DOHH2 (cell line): ENCODE measurements at regions not wholly inside any gene's neighbourhood (a gene's known extent, or its start where the extent isn't known, plus 50 kb on each side); places are given as distances from the start of the nearest gene placed in this dataset.

Experiments used
- H3F3A ChIP-seq: fragments of 200-600 bp; sonication (generic), shearing (Covaris generic); 2 replicates; pipeline ENCODE4 v1.6.0; 2016; ENCODE audit warnings: antibody characterized with exemption, mild to moderate bottlenecking; ENCODE audit not compliant: control insufficient read depth, insufficient read depth
- H3K27ac ChIP-seq: fragments of 200-600 bp; sonication (generic); 2 replicates; pipeline ENCODE4 v1.5.1; 2014; ENCODE audit warnings: low read depth, mild to moderate bottlenecking, low read length, moderate library complexity
- H3K27me3 ChIP-seq: fragments of 200-600 bp; sonication (generic); 2 replicates; pipeline ENCODE4 v1.6.1; 2014; ENCODE audit warnings: mild to moderate bottlenecking, low read length, mixed read lengths; ENCODE audit not compliant: control insufficient read depth
- H3K36me3 ChIP-seq: fragments of 200-600 bp; sonication (generic); 2 replicates; pipeline ENCODE4 v1.6.1; 2014; ENCODE audit warnings: mild to moderate bottlenecking, low read length, moderate library complexity, mixed read lengths; ENCODE audit not compliant: control insufficient read depth
- H3K4me1 ChIP-seq: fragments of 200-600 bp; sonication (generic); 2 replicates; pipeline ENCODE4 v1.6.1; 2014; ENCODE audit warnings: mild to moderate bottlenecking, low read length, mixed read lengths; ENCODE audit not compliant: control insufficient read depth
- H3K4me2 ChIP-seq: fragments of 200-600 bp; sonication (generic); 2 replicates; pipeline ENCODE4 v1.6.0; 2014; ENCODE audit warnings: mild to moderate bottlenecking, low read length, moderate library complexity
- H3K4me3 ChIP-seq: fragments of 200-600 bp; sonication (generic); 2 replicates; pipeline ENCODE4 v1.5.1; 2014; ENCODE audit warnings: mild to moderate bottlenecking, low read length, mixed read lengths
- H3K79me2 ChIP-seq: fragments of 200-600 bp; sonication (generic); 2 replicates; pipeline ENCODE4 v1.6.1; 2014; ENCODE audit warnings: mild to moderate bottlenecking, low read length, mixed read lengths; ENCODE audit not compliant: control insufficient read depth
- H3K9me2 ChIP-seq: fragments of 200-600 bp; sonication (generic); replicated peaks from 2 replicates; pipeline ENCODE4 v1.6.1; 2014; ENCODE audit warnings: mild to moderate bottlenecking, low read length, mixed read lengths; ENCODE audit not compliant: control insufficient read depth
- H3K9me3 ChIP-seq: fragments of 200-600 bp; sonication (generic); 2 replicates; pipeline ENCODE4 v1.6.1; 2014; ENCODE audit warnings: antibody characterized with exemption, low read length, mixed read lengths; ENCODE audit not compliant: control insufficient read depth, insufficient read depth
- H4K20me1 ChIP-seq: fragments of 200-600 bp; sonication (generic); 2 replicates; pipeline ENCODE4 v1.6.0; 2014; ENCODE audit warnings: low read depth, mild to moderate bottlenecking, antibody characterized with exemption, low read length, moderate library complexity; ENCODE audit not compliant: control insufficient read depth, insufficient read depth
- EZH2phosphoT487 ChIP-seq: fragments of 200-600 bp; sonication (generic); IDR thresholded peaks from 2 replicates; pipeline ENCODE4 v1.6.1; 2017; ENCODE audit warnings: borderline replicate concordance, mild to moderate bottlenecking, antibody characterized with exemption, low read length, moderate library complexity, mixed read lengths
- TF ChIP-seq, protein P1 (sequence below): fragments of 200-600 bp; sonication (generic); IDR thresholded peaks from one replicate; pipeline ENCODE4 v1.5.1; 2014; ENCODE audit warnings: antibody characterized with exemption, mild to moderate bottlenecking, low read depth, low read length; ENCODE audit not compliant: poor library complexity, severe bottlenecking

DNA sequence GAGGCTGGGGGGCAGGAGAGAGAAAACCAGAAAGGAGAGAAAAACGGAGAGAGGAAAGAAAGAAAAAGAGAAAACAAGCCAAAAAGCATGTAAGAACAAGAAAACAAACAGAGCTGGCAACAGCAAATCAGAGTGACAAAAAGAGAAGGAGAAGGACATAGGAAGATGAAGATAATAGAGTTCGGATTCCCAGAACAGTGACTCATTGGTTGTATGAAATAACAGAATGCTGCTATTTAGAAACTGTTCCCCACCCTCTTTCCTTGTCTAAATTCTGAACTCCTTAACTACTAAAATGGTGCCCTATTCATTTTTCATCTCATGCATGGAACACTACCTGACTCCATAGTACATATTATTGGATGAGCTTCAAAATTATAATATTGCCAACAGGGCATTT, 317.4 kb downstream of the C11orf87 start:
- no peaks in the 10 kb centered on the region for H3F3A ChIP-seq
- no peaks in the 10 kb centered on the region for H3K9me3 ChIP-seq
- no peaks in the 10 kb centered on the region for H3K4me1 ChIP-seq
- no peaks in the 10 kb centered on the region for H3K9me2 ChIP-seq
- H3K36me3 ChIP-seq = no peaks in the 10 kb centered on the region
- no peak overlapping the region for H3K4me2 ChIP-seq
- H3K27me3 ChIP-seq = no peaks in the 10 kb centered on the region
- TF ChIP-seq EZH2phosphoT487 = no peak
- TF ChIP-seq, protein P1, sequence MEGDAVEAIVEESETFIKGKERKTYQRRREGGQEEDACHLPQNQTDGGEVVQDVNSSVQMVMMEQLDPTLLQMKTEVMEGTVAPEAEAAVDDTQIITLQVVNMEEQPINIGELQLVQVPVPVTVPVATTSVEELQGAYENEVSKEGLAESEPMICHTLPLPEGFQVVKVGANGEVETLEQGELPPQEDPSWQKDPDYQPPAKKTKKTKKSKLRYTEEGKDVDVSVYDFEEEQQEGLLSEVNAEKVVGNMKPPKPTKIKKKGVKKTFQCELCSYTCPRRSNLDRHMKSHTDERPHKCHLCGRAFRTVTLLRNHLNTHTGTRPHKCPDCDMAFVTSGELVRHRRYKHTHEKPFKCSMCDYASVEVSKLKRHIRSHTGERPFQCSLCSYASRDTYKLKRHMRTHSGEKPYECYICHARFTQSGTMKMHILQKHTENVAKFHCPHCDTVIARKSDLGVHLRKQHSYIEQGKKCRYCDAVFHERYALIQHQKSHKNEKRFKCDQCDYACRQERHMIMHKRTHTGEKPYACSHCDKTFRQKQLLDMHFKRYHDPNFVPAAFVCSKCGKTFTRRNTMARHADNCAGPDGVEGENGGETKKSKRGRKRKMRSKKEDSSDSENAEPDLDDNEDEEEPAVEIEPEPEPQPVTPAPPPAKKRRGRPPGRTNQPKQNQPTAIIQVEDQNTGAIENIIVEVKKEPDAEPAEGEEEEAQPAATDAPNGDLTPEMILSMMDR = no peak
- no peak overlapping the region for H3K27ac ChIP-seq
- no peaks in the 10 kb centered on the region for H3K79me2 ChIP-seq
- H4K20me1 ChIP-seq = no peaks in the 10 kb centered on the region
- H3K4me3 ChIP-seq = no peak overlapping the region

DNA sequence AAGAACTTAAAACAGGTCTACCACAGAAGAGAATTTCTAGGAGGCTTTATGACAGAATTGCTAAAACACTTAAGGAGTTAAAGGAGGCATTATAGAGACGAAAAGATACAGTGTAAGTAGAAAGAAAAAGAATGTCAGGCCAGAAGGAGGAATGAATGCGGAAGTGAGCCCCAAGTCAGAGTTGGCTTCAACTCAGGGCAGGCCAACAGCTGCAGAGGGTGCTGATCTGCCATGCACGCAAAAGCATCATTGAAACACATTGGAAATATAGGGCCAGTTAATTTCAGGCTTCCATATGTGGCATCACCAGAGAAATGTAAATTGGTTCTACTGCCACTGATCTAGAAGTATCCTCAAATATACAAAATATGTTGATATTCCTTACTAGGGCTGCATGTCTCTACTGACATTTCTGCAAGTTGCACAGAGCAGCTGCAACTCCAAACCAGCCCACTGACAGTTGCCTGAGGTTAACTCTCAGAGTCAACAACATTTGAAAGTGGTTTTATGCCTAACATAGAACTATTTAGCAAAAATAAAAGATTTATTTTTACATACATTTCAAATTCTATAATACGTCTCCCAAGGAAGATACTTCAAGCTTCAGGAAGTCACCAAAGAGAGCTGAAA, 324.1 kb downstream of the C11orf87 start:
- Histone ChIP-seq H3K4me3 (no peak overlapping the region), H3K79me2 (no peaks in the 10 kb centered on the region), H3K27me3 (no peaks in the 10 kb centered on the region), H3K4me2 (no peak overlapping the region), H3K9me3 (no peaks in the 10 kb centered on the region; the same call in 1 of the 2 replicates), H3K9me2 (no peaks in the 10 kb centered on the region), H3F3A (no peaks in the 10 kb centered on the region), H3K4me1 (no peaks in the 10 kb centered on the region), H4K20me1 (no peaks in the 10 kb centered on the region), H3K27ac (no peak overlapping the region), H3K36me3 (no peaks in the 10 kb centered on the region)
- TF ChIP-seq, protein P1 = no peak
- TF ChIP-seq EZH2phosphoT487 = no peak

DNA sequence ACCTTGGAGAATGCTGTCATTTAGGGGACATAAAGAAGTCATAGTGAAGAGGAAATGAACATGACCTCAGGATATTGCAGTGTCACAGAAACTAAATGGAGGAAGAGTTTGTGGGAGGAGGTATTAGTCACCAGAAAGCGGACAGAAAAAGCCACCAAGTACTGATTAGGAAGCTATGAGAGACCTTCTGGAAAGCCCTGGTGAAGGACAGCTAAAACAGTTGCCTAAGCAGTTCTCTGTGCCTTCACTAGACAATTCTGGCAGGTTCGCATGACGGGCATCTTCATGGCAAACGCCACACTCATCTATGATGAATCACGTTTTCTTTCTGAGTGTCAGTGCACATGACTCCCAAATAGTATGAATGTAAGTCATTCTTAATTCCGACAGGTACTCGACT, 325.8 kb downstream of the C11orf87 start:
- Histone ChIP-seq H3K4me2 (no peak overlapping the region), H3K9me2 (no peaks in the 10 kb centered on the region), H4K20me1 (no peaks in the 10 kb centered on the region), H3K27me3 (no peaks in the 10 kb centered on the region), H3K36me3 (no peaks in the 10 kb centered on the region), H3K4me3 (no peak overlapping the region), H3K4me1 (no peaks in the 10 kb centered on the region), H3K79me2 (no peaks in the 10 kb centered on the region), H3K27ac (no peak overlapping the region), H3F3A (no peaks in the 10 kb centered on the region), H3K9me3 (no peaks in the 10 kb centered on the region; the same call in 1 of the 2 replicates)
- TF ChIP-seq, protein P1 = no peak
- TF ChIP-seq EZH2phosphoT487 = no peak
